ENCODE measurements at regions not wholly inside any gene's neighbourhood (a gene's known extent, or its start where the extent isn't known, plus 50 kb on each side); places are given as distances from the start of the nearest gene placed in this dataset.

GRCh38 chr2:196224756-196225155, 53.4 kb upstream of the STK17B start:
- DNase-seq (ENCODE audit: low read depth), result no peak

- DNase-seq (ENCODE audit: low read depth), result no peak
Measured at GRCh38 chr2:196225213-196225612, 53.8 kb upstream of the STK17B start.

- DNase-seq (ENCODE audit: low read depth), result no peak
Measured at GRCh38 chr2:196226058-196226706, 54.8 kb upstream of the STK17B start.

- DNase-seq (ENCODE audit: low read depth), result no peak
Measured at GRCh38 chr2:196226707-196227065, 55.3 kb upstream of the STK17B start.

- no peak for DNase-seq (ENCODE audit: low read depth)
Measured at GRCh38 chr2:196229013-196229412, 57.6 kb upstream of the STK17B start.

GRCh38 chr2:196230061-196230854, 58.9 kb upstream of the STK17B start:
- no peak for DNase-seq (ENCODE audit: low read depth)

- DNase-seq (ENCODE audit: low read depth), result no peak
Measured at GRCh38 chr2:196233021-196233804, 61.8 kb upstream of the STK17B start.

- DNase-seq (ENCODE audit: low read depth), result no peak
Measured at GRCh38 chr2:196233805-196234475, 62.6 kb upstream of the STK17B start.

- DNase-seq (ENCODE audit: low read depth), result no peak
Measured at GRCh38 chr2:196234672-196235071, 63.3 kb upstream of the STK17B start.

GRCh38 chr2:196238836-196239380, 67.5 kb upstream of the STK17B start:
- DNase-seq (ENCODE audit: low read depth), result no peak

GRCh38 chr2:196239622-196240587, 68.5 kb upstream of the STK17B start:
- DNase-seq (ENCODE audit: low read depth), result peak; percentile 57

GRCh38 chr2:196241175-196241574, 69.8 kb upstream of the STK17B start:
- no peak for DNase-seq (ENCODE audit: low read depth)

- DNase-seq (ENCODE audit: low read depth), result no peak
Measured at GRCh38 chr2:196242131-196242620, 70.8 kb upstream of the STK17B start.

GRCh38 chr2:196244516-196244915, 73.1 kb upstream of the STK17B start:
- no peak for DNase-seq (ENCODE audit: low read depth)

GRCh38 chr2:196244966-196245365, 73.6 kb upstream of the STK17B start:
- DNase-seq (ENCODE audit: low read depth), result no peak

GRCh38 chr2:196245378-196246140, 74.2 kb upstream of the STK17B start:
- no peak for DNase-seq (ENCODE audit: low read depth)

GRCh38 chr2:196247114-196247975, 76.0 kb upstream of the STK17B start:
- no peak for DNase-seq (ENCODE audit: low read depth)

GRCh38 chr2:196247976-196248280, 76.5 kb upstream of the STK17B start:
- no peak for DNase-seq (ENCODE audit: low read depth)

GRCh38 chr2:196248467-196249094, 77.2 kb upstream of the STK17B start:
- DNase-seq (ENCODE audit: low read depth), result no peak

Measured in stimulated activated CD8-positive, alpha-beta memory T cell treated with anti-CD3 and anti-CD28 coated beads, Interleukin-15, amount 100 ng/mL, for 1 hour (primary cell).